ENCODE measurements at regions not wholly inside any gene's neighbourhood (a gene's known extent, or its start where the extent isn't known, plus 50 kb on each side); places are given as distances from the start of the nearest gene placed in this dataset.

DNA sequence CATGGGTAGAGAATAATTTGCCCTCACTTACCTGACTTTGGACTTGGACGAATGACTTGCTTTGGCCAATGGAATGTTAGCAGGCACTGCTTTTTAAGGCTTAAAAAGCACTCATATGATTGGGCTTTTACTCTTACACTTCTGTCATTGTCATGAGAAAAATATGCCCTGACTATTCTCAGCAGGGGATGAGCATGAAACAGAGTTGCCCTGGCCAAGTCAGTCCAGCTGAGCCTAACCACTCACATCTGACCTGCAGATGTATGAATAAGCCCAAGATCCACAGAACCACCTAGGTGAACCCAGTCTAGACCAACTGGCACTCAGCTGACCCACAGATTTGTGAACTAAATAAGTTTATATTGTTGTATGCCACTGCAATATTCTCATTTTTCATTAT lies 573.5 kb downstream of the TNS3 start:
- no peak for DNase-seq (ENCODE audit: low read depth in 2 of 3, low spot score in 2 of 3)

DNA sequence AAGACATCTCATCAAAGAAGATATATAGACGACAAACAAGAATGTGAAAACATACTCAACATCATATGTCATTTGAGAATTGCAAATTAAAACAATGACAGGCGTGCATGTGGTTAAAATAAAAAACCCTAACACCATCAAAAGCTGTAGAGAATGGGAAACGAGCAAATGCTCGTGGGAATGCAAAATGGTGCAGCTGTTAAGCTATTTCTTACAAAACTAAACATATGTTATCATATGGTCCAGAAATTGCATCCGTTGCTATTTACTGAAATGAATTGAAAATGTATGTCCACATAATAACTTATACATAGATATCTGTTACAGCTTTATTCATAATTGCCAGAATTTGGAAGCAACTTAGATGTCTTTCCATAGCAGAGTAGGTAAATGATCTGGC lies 574.4 kb downstream of the TNS3 start:
- no peak for DNase-seq (ENCODE audit: low read depth in 2 of 3, low spot score in 2 of 3)

DNA sequence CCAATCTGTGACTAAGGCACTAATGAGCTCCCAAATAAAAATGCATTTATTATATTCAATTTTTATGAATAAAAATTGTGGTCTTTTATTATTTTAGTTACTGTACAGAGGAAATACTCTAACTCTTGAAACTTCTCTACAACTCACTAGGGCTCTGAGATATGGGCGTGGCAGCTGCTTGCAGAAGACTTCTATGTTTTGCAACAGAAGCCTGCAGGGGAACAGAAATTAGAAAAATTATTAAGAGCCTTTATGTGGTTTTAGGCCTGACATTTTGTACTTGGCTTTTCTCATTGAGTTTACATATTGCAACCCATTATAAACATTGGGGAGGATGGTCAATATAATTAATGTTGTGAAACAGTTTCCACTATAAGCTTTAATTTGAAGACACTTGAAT lies 581.4 kb downstream of the TNS3 start:
- DNase-seq (ENCODE audit: low read depth in 2 of 3, low spot score in 2 of 3) = no peak

DNA sequence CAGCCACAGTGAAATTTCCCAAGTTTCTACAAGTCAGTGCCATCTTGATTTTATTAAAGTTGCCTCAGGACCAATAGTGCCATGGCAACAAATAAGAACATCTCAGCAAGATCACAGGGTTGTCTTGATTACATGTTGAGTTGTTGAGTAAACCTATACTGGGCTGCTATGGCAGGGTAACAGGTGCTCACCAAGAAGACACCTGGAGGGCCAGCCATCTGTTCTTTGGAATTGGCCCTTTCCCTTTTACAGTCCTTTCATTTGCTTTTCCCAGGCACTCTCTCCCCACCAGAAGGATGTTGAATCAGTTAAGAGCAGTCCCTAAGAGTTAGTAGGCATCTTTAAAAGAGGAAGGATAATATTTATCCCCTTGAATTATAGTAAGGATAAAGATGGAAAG lies 582.0 kb downstream of the TNS3 start:
- DNase-seq (ENCODE audit: low read depth in 2 of 3, low spot score in 2 of 3) = no peak

DNA sequence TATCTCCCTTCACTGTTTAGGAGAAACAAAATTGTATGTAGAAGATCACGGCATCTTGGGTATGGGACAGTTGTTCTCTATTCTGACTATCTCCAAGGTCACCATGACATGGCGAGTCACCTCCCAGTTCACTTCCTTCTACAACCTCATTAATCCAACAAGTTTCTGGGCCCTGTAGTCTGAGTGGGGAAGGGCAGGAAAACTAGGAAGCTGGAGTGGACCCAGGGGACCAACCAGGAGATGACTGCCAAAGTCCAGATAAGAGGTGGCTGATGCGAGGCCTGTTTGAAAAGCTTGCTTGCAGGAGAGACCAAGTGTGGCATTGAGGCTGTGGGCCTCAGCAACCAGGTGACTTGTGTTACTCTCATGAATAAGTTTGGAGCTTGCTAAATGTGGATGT lies 584.9 kb downstream of the TNS3 start:
- no peak for DNase-seq (ENCODE audit: low read depth in 2 of 3, low spot score in 2 of 3)

DNA sequence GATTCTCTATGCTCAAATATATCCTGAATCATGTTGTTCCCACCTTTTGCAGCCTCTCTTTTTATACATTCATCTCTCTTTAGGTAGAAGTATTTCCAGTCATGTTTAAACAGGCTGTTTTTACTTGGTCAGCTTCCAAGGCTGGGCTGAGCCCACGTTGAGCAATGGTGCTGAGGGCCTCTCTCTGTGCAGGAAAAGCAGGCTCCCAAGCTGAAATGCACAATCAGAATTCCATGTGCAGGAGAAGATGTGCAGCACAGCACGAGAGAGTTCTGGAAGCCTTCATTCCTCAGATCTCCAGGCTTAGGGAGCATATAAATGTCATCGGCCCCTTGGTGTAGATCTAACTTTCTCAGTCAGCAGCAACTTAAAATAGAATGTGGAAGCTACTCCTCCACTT lies 588.5 kb downstream of the TNS3 start:
- no peak for DNase-seq (ENCODE audit: low read depth in 2 of 3, low spot score in 2 of 3)

DNA sequence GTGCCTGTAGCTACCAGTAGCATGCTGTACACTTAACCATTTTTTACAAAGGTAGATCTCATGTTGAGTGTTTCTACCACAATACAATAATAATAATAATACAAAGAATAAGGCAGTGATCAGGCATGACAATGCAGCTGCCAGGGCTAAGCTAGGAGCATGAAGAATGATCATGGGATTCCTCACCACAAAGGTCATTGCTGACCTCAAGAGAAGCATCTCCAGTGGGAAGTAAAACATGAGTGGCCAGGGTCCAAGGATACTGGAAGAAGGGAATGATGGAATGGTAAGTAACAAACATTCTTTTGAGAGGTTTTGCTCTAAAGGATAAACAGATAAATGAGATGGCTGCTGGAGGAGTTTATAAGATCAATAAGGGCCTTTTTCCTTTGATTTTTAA lies 591.1 kb downstream of the TNS3 start:
- DNase-seq (ENCODE audit: low read depth in 2 of 3, low spot score in 2 of 3) = no peak

DNA sequence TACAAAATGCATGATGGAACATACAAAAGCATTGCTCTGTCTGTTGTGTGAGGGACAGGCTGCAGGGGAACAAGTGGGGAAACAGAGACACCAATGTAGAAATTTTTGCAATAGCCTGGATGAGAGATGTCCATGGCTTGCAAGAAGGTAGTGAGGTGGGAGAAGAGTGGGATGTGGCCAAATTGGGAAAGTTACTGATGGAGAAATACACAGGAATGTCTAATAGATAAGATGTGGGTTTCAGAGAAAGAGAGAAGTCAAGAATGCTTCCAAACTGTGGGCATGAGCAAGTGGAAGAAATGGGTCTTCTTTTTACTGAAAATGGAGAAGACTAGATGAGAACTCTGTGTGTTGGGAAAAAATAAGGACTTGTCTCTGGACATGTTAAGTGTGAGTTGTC lies 592.7 kb downstream of the TNS3 start:
- no peak for DNase-seq (ENCODE audit: low read depth in 2 of 3, low spot score in 2 of 3)

DNA sequence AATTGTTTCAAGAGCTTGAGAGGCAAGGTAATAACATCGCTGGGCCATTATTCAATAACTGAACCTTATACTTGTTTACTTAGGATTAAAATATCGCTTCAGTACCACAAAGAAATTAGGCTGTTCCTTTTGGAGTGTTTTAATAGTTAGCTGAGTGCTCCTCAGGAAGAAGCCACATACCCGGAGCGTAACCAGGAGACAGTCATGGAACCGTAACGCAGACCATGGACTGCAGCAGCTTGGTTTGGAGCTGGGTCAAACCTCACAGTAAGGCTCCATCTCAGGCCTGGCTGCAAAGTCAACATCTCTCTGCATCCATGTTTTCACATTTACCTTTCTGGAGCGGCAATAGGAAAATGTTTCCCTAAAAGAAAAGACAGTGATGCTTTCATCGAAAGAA lies 599.0 kb downstream of the TNS3 start:
- no peak for DNase-seq (ENCODE audit: low read depth in 2 of 3, low spot score in 2 of 3)

DNA sequence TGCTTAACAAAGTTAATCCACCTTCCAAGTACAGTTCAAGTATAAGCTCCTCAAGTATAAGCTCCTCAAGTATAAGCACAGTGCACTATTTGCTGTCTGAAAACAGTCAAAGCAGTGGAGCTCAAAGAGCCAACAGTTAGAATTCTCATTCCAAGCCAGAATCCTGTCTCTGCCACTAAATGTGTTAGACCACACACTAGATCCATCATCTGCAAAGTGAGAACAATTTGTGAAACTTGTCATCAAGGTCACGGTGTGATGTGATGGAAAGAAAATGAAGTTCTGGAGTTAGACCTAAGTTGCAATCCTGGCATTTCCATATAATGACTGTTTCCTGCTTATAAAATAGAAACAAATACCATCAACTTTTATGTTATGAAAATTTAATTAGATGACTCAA lies 602.5 kb downstream of the TNS3 start:
- no peak for DNase-seq (ENCODE audit: low read depth in 2 of 3, low spot score in 2 of 3)

DNA sequence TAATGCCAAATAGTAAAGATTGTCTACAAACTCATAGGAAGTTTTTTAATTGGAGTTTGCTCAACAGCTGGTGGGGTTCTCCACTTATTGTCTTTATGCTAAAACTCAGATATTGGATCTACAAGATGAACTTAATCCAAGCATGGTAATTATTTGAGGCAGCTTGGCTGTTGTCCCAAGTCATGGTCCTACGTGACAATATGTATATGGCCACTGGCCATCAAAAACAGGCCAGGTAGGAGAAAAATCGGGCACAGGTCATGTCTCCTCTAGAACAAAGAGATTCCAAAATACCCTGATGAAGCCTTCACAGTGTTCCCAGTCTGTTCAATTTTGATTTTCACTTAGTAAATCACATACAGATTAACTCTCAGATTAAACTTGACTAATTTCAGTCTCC lies 606.4 kb downstream of the TNS3 start:
- no peak for DNase-seq (ENCODE audit: low read depth in 2 of 3, low spot score in 2 of 3)

DNA sequence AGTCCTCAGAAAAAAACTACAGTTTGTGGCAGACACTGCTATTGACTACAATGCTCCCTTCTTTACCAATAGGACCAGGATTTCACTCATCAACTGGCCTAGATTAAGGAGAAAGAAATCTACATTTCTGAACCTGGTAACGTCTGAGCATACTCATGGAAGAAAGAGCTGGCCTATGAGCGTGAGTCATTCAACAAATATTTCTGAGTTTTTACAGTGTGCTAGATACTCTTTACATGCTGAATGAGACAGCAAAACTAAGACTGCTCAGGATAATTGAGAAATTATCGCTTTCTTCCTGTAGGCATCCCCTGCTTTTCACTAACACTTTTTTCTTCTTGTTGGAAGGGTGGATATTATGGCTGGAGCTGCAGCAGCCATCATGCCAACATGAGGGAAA lies 609.7 kb downstream of the TNS3 start:
- no peak for DNase-seq (ENCODE audit: low read depth in 2 of 3, low spot score in 2 of 3)

DNA sequence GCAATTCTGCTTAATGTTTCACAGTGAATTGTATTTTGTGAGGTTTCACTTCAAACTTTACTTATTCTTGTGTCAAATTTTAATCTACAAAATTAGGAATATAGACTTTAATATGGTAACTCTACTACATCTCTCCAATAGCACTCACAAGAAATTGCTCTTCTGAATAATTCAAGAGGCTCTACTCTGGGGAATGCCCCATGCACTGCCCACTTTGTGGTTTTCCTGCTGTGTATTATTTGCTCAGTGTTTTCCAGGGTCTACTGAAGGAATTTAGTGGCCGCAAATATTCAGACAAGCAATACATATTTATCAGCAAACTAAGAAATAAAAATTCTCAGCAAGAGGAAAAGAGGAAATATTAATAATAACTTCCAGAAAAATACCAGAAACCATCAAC lies 611.4 kb downstream of the TNS3 start:
- DNase-seq (ENCODE audit: low read depth in 2 of 3, low spot score in 2 of 3) = no peak

DNA sequence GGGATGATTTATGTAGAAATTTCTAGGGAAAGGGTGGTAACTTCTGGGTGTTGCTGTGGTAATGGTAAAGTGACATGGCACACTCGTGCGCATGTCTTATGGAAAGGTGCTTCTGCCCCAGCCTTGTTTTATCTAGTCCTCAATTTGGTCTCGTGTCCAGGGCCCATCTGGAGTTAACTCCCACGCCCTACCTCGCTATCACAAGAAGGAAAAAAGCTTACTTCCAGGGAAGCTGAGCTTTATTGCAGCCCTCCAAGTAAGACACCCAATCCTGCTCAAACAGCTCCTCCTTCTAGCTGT lies 611.8 kb downstream of the TNS3 start:
- DNase-seq (ENCODE audit: low read depth in 2 of 3, low spot score in 2 of 3) = no peak

DNA sequence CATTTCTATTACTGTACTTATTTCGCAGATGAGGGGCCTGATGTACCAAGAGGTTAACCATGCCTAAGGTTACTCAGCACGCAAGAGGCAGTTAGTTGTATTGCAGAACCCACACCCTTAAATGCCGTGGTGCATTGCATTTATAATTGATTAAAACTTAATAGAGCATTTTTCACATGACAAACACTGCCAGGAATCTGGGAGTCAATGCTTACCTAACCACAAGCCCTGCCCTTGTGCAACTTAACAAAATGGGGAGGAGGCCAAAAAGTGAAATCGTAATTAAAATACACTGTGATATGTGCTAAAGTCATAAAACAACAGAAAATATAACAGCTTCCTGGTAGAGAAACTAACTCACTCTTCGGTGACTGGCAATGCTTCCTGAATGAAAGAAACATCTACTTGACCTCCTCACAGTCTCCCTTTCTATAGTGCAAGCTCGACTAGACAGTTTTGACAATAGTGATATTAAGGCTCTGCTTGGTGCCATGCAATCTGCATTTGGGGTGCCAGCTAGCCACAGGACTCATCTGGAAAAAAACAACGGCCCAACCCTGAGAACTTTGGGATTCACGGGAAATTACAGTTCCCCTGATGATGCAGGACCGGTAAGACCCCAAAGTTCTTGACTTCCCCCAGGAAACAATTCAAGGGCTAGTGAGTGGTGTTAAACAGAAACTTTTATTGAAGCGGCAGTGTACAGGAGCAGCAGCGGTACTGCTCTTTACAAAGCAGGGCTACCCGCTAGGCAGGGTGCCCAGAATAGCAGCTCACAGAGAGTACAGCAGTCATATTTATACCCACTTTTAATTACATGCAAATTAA lies 612.4 kb downstream of the TNS3 start:
- DNase-seq (ENCODE audit: low read depth in 2 of 3, low spot score in 2 of 3) = no peak

DNA sequence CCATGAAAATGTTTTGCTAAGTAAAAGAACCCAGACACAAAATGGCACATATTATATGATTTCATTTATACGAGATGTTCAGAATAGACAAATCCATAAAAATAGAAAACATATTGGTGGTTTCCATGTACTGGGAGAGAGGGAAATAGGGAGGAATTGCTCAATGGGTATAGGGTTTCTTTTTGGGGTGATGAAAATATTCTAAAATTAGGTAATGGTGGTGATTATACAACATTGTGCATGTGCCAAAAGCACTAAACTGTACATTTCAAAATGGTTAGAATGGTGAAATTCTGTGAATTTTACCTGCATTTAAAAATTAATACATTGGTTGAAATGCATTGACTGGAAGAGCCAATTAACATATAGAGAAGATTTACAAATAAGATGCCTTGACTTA lies 613.9 kb downstream of the TNS3 start:
- no peak for DNase-seq (ENCODE audit: low read depth in 2 of 3, low spot score in 2 of 3)

DNA sequence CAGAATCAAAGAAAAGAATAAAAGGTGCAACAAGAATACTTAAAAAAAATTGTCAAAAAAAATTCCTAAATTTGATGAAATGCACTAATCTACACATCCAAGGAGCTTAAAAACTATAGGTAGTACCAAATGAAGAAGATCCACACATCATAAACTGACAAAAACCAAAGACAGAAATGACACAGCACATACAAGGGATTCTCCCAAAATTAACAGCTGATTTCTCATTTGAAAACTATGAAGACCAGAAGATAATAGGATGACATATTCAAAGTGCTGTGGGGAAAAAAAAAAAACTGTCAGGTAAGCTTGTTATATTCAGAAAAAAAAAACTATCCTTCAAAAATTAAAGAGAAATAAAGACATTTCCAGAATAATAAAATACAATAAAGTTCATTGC lies 618.2 kb downstream of the TNS3 start:
- no peak for DNase-seq (ENCODE audit: low read depth in 2 of 3, low spot score in 2 of 3)

DNA sequence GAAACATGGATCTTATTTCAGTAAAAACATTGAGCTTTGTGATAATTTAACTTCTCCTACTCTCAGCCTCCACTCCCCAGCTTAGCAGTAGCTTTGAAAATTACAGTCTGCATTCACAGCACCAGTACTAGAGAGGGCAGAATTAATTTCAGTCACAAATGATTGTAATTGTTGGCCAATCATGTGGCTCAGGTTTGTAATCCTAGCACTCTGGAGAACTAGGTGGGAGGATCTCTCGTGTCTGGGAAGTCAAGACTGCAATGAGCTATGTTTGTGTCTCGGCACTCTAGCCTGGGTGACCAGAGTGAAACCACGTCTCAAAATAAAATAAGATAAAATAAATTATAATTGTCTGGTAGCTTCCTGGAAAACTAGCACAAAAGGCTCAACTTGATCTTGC lies 620.9 kb downstream of the TNS3 start:
- no peak for DNase-seq (ENCODE audit: low read depth in 2 of 3, low spot score in 2 of 3)

DNA sequence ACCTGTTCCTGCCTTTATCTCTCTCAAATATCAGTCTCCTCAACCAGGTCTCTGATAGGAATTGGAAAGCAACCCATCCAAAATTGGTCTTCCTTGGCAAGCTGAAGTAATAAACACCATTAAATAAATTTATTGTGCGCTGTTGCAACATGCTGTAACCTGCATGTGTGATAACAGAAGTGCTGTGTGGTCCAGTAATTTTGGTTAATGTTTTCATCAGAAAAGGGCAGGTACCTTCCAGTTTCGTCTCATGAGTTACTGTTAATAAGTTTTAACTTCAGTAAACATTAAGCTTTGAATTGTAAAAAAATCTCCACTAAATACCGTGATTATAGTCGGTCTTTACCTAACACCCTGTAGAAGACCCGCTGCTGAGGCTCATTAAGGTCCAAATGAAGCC lies 624.7 kb downstream of the TNS3 start:
- DNase-seq (ENCODE audit: low read depth in 2 of 3, low spot score in 2 of 3) = no peak

DNA sequence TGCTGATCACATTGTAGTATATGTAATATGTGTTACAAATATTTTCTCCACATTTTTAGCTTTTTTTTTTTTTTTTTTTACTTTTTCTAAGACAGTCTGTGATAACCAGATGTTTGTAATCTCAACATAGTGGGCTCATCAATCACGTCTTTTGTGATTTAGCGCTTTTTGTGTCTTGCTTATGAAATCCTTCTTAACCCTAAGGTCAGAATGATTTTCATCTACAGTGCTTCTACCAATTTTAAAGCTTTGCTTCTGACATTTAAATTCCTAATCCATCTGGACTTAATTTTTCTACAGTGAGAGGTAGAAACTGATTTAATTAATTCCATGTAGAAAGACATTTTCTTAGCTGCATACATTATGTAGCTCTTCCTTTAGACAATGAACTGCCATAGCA lies 626.4 kb downstream of the TNS3 start:
- DNase-seq (ENCODE audit: low read depth in 2 of 3, low spot score in 2 of 3) = no peak

DNA sequence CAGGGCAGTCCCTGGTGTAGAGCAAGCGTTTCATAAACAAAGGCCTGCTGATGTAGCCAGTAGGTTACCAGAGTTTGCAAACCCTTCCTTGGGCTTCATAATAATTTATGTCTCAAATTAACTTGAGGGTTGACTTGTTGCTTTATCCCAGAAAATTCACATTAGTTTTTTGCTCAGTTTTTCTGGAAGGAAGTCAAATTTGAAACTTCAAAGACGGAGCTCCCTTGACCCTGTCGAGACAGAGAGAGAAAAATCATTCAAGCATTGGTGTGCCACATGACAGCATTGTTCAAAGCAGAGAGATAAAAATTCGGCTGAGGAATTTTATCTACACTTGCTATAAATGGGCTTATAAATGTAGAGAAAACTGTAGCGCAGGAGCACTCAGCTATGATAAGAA lies 627.7 kb downstream of the TNS3 start:
- DNase-seq (ENCODE audit: low read depth in 2 of 3, low spot score in 2 of 3) = no peak

DNA sequence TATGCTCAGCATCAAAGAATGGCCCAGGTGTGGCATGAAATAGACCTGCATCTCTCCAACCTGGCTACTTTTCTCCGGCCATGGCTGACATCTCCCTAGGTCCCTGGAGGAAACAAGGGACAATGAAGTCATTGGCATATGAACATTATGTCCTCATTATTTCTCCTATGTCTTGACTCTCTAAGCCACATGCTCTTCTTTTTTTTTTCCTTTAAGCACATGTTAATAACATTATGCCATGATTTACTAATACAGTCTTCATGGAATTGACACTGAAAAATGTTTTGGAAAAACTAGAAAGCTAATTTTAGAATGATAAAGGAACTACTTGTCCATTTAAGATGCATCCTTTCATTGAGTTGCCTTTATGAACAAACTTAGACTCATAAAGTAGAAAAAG lies 628.9 kb downstream of the TNS3 start:
- DNase-seq (ENCODE audit: low read depth in 2 of 3, low spot score in 2 of 3) = no peak

DNA sequence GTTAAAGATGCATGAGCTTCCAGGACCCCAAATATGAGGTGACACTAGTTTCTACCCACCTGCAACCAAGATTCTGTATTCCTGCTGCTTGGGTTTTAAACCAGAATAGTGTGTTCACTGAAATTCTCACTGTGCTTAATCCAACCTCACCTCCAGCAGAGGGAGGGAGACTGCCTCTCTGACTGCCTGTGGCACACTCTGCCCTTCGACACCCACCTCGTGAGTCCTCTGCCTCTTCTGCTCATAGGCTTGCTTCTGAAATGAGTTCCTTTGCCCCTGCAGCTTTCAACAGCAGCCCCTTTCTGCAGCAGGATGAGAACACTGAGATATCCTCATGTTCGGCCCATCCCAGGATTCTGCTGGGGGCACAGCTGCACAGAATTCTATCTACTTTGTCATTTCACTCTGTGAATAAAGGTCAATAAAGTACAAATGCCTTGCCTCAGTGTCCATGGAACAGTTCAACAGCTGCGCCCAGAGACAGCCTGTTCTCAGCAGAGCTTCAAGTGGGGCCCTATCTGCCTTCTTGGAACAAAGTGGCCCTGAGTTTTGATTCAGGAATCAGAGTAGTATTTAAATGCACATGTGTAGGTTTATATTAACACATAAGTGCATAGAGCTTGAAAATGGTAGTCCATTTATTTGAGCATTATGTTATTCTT lies 632.5 kb downstream of the TNS3 start:
- DNase-seq (ENCODE audit: low read depth in 2 of 3, low spot score in 2 of 3) = no peak

All from hematopoietic multipotent progenitor cell (in vitro differentiated cells).